T-helper 1 cell treated with Interleukin-12 subunit alpha and Interleukin-12 subunit beta and Interleukin-4 antibody, amounts not matched to agents 30 μg/mL and 1 μg/mL, for 36 hours (primary cell): ENCODE measurements at regions not wholly inside any gene's neighbourhood (a gene's known extent, or its start where the extent isn't known, plus 50 kb on each side); places are given as distances from the start of the nearest gene placed in this dataset.

ENCODE experiments used
- H3K27ac Mint-ChIP-seq: one replicate; pipeline ENCODE4 v1.8.0; 2021; ENCODE audit warnings: mild to moderate bottlenecking, mixed read lengths
- H3K27me3 Mint-ChIP-seq: one replicate; pipeline ENCODE4 v1.8.0; 2021; ENCODE audit warnings: low read depth, mixed read lengths
- H3K36me3 Mint-ChIP-seq: one replicate; pipeline ENCODE4 v1.8.0; 2021; ENCODE audit warnings: low read depth, mixed read lengths
- H3K4me1 Mint-ChIP-seq: one replicate; pipeline ENCODE4 v1.8.0; 2021; ENCODE audit warnings: low read depth, mixed read lengths
- H3K4me3 Mint-ChIP-seq: one replicate; pipeline ENCODE4 v1.8.0; 2021; ENCODE audit warnings: mild to moderate bottlenecking, moderate library complexity, mixed read lengths
- H3K9me3 Mint-ChIP-seq: one replicate; pipeline ENCODE4 v1.8.0; 2021; ENCODE audit warnings: mixed read lengths

DNA sequence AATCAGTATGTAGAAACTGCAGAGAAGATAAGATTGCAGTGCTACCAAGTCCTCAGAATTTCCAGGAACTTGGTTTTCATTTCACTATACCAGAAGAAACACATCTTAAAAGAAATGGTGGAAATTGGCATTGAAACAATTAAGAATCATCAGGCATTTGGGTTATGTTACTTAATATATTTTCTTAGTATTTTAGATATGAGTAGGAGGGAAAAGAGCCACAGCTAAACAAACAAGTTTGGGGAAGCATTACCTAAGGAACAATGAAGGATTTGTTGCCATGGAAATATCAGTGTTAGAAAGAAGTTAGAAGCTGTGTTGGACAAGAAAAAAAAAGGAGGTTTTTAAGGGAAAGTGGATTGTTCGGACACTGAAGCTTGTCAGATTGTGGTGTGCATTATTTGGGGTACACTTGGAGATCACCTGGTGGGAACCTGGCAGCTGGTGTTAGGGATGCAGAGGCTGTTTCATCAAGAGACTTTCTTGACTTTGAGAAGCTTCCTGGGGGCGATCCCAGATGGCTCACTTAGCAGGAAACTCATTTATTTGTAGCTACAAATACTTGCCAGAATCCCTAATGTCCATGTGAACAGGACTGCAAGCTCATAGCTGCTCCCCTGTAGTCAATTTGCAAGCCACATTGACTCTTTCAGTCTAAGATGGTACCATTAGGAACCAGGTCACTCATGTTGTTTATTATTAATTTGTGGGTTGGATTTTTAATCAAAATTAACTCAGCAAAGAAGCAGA, 246.7 kb downstream of the RFC3 start:
- Mint-ChIP-seq H3K9me3 (no peaks in the 10 kb centered on the region), H3K4me3 (no peak overlapping the region), H3K27me3 (no peaks in the 10 kb centered on the region)

DNA sequence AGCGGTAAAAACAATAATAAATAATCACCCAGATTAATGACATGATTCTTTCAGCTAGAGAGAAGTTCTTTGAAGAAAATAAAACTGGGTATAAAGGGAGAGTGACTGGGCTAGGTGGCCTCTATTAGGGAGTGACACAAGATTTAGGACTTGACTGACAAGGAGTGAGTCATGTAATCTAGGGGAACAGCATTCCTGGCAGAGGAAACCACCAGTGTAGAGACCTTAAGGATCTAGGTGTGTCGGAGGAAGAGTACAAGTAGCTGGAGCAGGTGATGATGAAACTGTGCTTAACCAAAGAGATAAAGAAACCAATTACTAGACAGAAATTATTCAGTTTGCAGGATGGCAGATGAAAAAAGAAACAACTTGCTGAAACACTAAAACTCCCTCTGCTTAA, 248.0 kb downstream of the RFC3 start:
- Mint-ChIP-seq H3K36me3 (no peaks in the 10 kb centered on the region), H3K4me1 (no peaks in the 10 kb centered on the region), H3K27me3 (no peaks in the 10 kb centered on the region), H3K27ac (no peak overlapping the region), H3K4me3 (no peak overlapping the region), H3K9me3 (no peaks in the 10 kb centered on the region)

More for the DNA sequence above, 246.7 kb downstream of the RFC3 start:
- no peak overlapping the region for H3K27ac Mint-ChIP-seq
- no peaks in the 10 kb centered on the region for H3K36me3 Mint-ChIP-seq
- no peaks in the 10 kb centered on the region for H3K4me1 Mint-ChIP-seq

DNA sequence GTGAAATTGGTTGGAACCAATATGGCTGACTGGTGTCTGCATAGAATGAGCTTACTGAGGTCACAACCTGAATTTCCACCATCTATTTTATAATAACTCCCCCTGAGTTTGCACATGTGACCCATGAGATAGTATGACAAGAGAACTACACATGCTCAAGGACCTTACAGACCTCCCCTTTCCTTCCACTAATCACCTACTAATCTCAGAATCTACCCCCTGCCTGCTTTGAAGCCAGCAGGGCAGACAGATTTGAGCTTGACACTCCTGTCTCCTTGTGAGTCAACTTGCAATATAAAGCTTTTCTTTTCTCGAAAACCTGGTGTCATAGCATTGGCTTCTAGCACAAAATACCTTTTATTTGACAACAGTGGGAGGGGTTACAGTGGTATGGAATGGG, 248.4 kb downstream of the RFC3 start:
- H3K9me3 Mint-ChIP-seq, result no peaks in the 10 kb centered on the region
- no peaks in the 10 kb centered on the region for H3K4me1 Mint-ChIP-seq
- no peaks in the 10 kb centered on the region for H3K36me3 Mint-ChIP-seq
- no peak overlapping the region for H3K4me3 Mint-ChIP-seq
- H3K27ac Mint-ChIP-seq, result no peak overlapping the region
- H3K27me3 Mint-ChIP-seq, result no peaks in the 10 kb centered on the region

DNA sequence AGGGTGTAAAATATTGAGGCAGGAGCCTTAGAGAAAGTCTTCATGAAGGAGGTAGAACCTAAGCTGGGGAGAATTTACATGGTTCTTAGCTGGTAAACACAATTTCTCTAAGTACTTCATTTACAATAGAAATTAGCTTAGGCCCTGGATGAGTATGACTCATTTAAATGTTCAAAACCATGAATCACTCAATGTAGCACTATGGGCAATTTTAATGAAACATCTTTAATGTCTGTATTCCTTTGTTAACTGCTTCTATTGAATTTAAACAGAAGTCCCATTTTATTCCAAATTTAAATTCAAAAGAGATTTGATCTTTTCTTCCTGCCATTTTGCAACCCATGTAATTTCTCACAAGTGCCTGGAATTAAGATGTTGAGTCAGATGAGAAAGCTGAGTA, 252.1 kb downstream of the RFC3 start:
- H3K4me3 Mint-ChIP-seq, result no peak overlapping the region

DNA sequence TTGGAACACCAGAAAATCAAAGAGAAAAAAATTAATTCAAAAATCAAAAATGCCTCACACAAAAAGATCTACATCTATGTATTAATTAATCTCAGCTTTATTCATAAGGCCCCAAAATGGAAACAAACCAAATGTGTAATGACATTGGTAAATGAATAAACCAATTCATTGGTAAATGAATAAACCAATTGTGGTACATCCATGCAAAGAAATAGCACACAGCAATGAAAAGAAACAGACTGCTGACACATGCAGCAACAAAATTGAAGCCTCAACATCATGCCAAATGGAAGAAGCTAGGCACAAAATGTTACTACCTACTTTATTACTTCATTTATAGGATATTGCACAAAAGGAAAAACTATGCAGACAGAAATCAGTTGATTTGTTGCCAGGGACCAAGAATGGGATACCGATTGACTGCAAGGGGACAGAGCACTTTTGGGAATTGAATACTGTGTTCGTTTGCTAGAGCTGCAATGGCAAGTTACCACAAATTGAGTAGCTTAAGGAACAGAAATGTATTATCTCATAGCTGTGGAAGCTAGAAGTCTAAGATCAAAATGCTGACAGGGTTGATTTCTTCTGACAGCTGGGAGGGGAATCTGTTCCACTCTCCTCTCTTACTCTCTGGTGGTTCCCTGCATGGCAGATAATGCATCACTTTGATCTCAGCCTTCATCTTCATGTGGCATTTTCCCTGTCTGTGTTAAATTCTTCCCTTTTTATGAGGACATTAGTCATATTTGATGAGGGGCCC, 252.8 kb downstream of the RFC3 start:
- Mint-ChIP-seq H3K4me3 (no peak overlapping the region), H3K9me3 (no peaks in the 10 kb centered on the region), H3K36me3 (no peaks in the 10 kb centered on the region), H3K27me3 (peaks cover 5% of the 10 kb centered on the region), H3K27ac (no peak overlapping the region), H3K4me1 (no peaks in the 10 kb centered on the region)

More for the DNA sequence above, 252.1 kb downstream of the RFC3 start:
- peaks cover 5% of the 10 kb centered on the region for H3K27me3 Mint-ChIP-seq
- H3K4me1 Mint-ChIP-seq, result no peaks in the 10 kb centered on the region
- no peak overlapping the region for H3K27ac Mint-ChIP-seq
- no peaks in the 10 kb centered on the region for H3K36me3 Mint-ChIP-seq
- no peaks in the 10 kb centered on the region for H3K9me3 Mint-ChIP-seq

DNA sequence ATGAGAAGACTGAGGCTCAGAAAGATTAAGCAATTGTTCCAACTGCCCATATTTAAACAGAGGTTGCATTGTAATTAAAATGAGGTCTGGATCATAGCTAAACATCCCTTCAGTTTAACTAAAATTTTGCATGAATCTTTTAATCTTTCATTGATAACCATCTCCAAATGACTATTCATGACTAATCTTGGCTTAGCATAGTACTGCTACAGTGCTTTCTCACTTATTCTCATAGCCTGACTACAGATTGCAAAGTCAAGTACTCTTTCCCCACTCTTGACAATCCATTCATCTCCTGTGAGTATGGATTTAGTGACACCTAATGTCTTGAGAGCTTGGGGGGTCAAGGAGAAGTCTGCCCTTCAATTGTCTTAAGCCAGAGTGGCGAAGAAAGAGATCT, 258.4 kb downstream of the RFC3 start:
- Mint-ChIP-seq H3K4me1 (no peaks in the 10 kb centered on the region), H3K36me3 (no peaks in the 10 kb centered on the region), H3K9me3 (no peaks in the 10 kb centered on the region), H3K4me3 (no peak overlapping the region), H3K27me3 (peaks cover 5% of the 10 kb centered on the region), H3K27ac (no peak overlapping the region)

DNA sequence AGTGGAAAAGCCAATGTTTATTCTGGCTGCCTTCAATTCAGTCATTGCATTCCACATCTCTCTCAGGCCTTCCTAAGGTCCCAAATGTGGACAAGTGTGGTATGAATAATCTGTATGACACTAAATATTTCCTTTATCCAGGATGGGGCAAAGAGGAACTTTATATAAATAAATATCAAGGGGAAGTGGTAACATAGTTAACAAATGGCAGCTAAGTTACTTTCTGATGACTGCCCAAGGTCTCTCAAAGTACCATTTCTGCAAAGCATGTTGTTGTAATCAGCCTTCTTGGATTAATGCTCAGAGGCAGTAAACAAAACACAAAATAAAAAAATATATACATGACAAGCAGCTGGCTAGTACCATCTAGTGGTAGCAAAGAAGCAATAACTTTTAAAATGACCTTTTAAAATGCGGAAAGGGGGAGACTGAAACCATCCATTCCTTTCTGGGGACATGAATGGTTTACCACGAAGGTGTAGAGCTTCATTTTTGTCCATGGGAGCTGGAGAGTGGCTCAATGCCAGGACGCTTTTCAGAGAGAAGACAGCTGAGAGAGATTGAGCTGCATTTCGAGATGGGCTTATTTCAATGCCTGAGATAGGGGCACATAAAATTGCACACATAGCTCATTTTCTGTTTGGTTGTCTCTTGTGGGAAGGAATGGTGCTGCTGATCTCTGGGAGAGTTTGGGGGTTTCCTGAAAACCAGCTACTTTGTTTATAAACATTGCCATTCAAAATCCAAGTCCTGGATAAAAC, 259.2 kb downstream of the RFC3 start:
- no peaks in the 10 kb centered on the region for H3K4me1 Mint-ChIP-seq
- H3K4me3 Mint-ChIP-seq, result no peak overlapping the region
- peaks cover 4% of the 10 kb centered on the region for H3K27me3 Mint-ChIP-seq
- no peak overlapping the region for H3K27ac Mint-ChIP-seq
- no peaks in the 10 kb centered on the region for H3K36me3 Mint-ChIP-seq
- no peaks in the 10 kb centered on the region for H3K9me3 Mint-ChIP-seq

DNA sequence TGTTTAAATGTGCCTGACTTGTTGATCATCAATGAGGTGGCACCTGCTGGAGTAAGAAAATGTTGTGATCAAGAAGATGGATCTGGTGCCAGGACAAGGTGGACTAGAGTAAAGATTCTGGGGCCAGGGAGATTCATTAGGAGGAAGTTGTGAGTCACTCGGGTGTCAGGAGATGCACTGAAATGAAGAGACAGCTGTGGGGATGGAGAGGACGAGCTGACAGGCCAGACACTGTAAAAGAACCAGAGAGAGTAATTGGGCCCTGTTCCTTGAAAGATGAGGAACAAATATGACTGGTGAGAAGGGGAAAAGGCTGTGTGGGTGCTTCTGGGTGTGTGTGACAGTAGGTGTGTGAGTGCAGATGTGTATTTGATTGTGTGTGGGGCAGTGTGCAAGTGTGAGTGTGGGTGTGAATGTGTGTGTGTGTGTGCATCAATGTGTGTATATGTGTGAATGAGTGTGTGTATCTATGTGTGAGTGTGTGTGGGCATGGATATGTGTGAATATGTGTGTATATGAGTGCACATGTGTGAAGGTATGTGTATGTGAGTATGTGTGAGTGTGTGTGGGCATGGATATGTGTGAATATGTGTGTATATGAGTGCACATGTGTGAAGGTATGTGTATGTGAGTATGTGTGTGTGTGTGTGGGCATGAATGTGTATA, 260.5 kb downstream of the RFC3 start:
- Mint-ChIP-seq H3K27me3 (no peaks in the 10 kb centered on the region), H3K27ac (no peak overlapping the region), H3K4me3 (no peak overlapping the region), H3K9me3 (no peaks in the 10 kb centered on the region), H3K4me1 (no peaks in the 10 kb centered on the region), H3K36me3 (no peaks in the 10 kb centered on the region)

DNA sequence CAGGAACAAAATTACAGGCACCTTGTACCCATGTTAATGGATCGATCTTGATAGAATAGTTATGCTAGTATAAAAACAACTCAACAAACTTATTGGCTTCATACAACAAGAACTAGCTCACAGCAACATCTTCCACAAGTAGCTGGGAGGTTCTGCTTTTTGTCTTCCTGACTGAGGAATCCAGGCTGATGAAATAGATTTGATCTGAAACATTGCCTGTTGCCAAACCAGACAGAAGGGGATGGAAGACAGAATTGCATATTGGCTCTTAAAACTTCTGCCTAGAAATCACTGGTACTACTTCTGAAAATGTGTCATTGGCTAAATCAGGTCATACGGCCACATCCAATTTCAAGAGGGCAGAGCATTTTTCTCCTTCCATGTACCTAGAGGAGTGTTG, 267.3 kb downstream of the RFC3 start:
- no peaks in the 10 kb centered on the region for H3K36me3 Mint-ChIP-seq
- peaks cover 20% of the 10 kb centered on the region for H3K9me3 Mint-ChIP-seq
- H3K27ac Mint-ChIP-seq, result no peak overlapping the region
- no peak overlapping the region for H3K4me3 Mint-ChIP-seq
- H3K27me3 Mint-ChIP-seq, result no peaks in the 10 kb centered on the region
- no peaks in the 10 kb centered on the region for H3K4me1 Mint-ChIP-seq

DNA sequence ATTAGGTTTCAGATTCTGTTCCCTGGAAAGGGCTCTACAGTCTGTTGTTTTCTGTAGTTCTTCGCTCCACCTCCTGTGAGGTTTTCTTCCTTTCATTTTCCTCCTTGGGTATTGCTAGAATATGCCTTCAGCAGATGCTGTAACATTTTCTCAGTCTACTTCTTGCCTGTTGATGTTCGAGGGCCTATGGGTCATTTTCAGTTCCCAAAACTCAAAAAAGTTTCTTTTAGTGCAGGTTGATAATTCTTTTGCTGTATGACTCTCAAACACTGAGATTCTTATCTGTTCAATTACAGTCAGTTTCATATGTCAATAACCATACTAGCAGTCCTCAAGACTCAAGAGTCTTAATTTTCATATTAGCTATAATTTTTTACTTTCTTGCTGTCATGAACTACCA, 268.3 kb downstream of the RFC3 start:
- Mint-ChIP-seq H3K4me3 (no peak overlapping the region), H3K27ac (no peak overlapping the region), H3K9me3 (peaks cover 20% of the 10 kb centered on the region), H3K36me3 (no peaks in the 10 kb centered on the region), H3K27me3 (no peaks in the 10 kb centered on the region), H3K4me1 (no peaks in the 10 kb centered on the region)

DNA sequence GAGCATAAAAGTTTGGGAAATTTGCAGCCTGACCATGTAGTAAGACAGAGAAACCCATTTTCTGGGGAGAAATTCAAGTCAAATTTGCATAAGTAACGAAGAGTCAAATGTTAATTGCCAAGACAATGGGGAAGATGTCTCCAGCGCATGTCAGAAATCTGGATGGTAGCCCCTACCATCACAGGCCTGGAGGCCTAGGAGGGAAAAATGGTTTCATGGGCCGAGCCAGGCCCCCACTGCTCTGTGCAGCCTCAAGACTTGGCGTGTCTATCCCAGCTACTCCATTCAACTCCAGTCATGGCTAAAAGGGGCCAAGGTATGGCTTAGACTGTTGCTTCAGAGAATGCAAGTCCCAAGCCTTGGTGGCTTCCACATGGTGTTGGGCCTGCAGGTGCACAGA, 269.8 kb downstream of the RFC3 start:
- Mint-ChIP-seq H3K27ac (no peak overlapping the region), H3K36me3 (no peaks in the 10 kb centered on the region), H3K27me3 (no peaks in the 10 kb centered on the region), H3K4me3 (no peak overlapping the region), H3K4me1 (no peaks in the 10 kb centered on the region), H3K9me3 (peaks cover 20% of the 10 kb centered on the region)

DNA sequence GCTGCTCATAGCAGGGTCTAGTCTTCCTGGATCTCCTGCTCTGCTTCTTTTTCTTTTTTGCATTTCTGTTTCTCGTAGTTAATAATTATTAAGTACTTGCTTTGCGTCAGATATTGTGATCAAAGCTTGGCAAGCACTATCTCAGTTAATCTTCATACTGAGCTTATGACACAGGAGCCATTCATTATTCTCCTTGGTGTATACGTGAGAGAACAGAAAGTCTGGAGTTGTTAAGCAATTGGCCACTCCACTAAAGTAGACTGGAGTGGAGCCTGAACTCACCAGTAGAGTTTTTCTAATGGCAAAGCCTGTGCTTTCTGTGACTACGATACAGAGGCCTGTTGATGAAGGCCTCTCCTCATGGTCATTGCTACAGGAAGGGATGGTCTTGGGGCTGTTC, 285.9 kb downstream of the RFC3 start:
- H3K4me3 Mint-ChIP-seq, result no peak overlapping the region
- no peaks in the 10 kb centered on the region for H3K4me1 Mint-ChIP-seq
- H3K27me3 Mint-ChIP-seq, result no peaks in the 10 kb centered on the region
- no peaks in the 10 kb centered on the region for H3K36me3 Mint-ChIP-seq
- peaks cover 11% of the 10 kb centered on the region for H3K9me3 Mint-ChIP-seq
- no peak overlapping the region for H3K27ac Mint-ChIP-seq

DNA sequence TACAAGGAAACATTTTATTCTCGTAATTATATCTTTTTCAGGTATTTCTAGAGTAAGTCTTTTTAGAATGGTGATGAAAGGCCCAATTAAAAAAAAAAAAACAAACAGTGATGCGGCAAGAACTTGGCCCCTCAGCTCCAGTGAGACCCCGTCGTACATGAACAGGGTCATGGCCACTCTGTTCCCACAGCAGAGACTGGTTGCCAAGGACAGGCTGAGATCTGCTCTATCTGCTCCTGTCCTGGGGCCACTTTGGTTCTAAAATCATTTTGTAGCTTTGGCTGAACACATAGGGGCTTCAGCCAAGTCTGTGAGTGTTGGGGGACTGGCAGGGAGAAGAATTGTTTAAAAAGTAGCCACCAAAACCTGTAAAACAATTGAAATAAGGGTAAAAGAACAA, 286.9 kb downstream of the RFC3 start:
- Mint-ChIP-seq H3K27ac (no peak overlapping the region), H3K9me3 (peaks cover 14% of the 10 kb centered on the region), H3K27me3 (no peaks in the 10 kb centered on the region), H3K4me1 (no peaks in the 10 kb centered on the region), H3K4me3 (no peak overlapping the region), H3K36me3 (no peaks in the 10 kb centered on the region)

DNA sequence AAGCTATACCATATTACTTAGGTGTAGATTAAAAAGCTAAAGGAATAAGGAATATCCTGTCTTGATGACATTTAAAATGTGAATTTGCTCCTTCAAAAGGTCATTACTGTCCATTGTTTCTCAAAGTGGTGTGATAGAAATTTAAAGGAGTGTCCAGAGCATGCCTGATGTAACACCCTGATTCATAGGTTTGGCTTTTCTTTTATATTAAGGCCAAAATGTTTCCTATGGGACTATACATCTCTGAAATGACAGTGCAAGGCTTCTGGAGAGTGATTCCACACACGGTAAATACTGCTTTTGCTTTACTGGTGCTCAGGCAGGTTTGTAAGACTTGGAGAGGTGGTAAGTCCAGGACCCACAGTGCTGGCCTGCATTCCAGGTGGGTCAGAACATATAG, 289.9 kb downstream of the RFC3 start:
- no peaks in the 10 kb centered on the region for H3K36me3 Mint-ChIP-seq
- H3K27me3 Mint-ChIP-seq, result no peaks in the 10 kb centered on the region
- H3K9me3 Mint-ChIP-seq, result peaks cover 14% of the 10 kb centered on the region
- H3K27ac Mint-ChIP-seq, result no peak overlapping the region
- no peaks in the 10 kb centered on the region for H3K4me1 Mint-ChIP-seq
- H3K4me3 Mint-ChIP-seq, result no peak overlapping the region
